D721Med (cell line): ENCODE measurements at regions not wholly inside any gene's neighbourhood (a gene's known extent, or its start where the extent isn't known, plus 50 kb on each side); places are given as distances from the start of the nearest gene placed in this dataset.

ENCODE experiments used
- DNase-seq: peaks from one replicate; pipeline ENCODE4 v3.0.0; 2011; ENCODE audit warnings: low spot score; ENCODE audit not compliant: insufficient read length
- FAIRE-seq: peaks from 2 replicates; lab custom pipeline; 2011; peaks lifted over from hg19 to GRCh38; lab: Jason Lieb, UNC
- TF ChIP-seq, protein P1 (sequence below): IDR thresholded peaks from 2 replicates; pipeline ENCODE4 v1.5.1; 2012; ENCODE audit warnings: mild to moderate bottlenecking, control low read depth; ENCODE audit not compliant: insufficient read depth; ENCODE audit errors: missing control alignments

DNA sequence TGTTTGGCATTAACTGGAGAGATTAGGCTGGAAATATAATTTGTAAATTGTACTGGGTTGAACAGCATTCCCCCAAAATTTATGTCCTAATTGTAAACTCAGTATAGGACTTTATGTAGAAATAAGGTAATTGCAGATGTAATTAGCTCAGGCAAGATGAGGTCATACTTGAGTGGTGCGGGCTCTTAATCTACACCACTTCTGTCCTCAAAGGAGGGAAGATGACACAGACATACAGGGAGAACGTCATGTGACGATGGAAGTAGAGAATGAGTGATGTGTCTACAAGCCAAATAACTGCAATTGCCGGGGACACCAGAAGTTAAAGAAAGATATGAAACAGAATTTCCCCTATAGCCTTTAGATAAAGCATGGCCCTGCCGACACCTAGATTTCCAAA is 1501.1 kb upstream of the PIK3C3 start:
- TF ChIP-seq, protein P1, sequence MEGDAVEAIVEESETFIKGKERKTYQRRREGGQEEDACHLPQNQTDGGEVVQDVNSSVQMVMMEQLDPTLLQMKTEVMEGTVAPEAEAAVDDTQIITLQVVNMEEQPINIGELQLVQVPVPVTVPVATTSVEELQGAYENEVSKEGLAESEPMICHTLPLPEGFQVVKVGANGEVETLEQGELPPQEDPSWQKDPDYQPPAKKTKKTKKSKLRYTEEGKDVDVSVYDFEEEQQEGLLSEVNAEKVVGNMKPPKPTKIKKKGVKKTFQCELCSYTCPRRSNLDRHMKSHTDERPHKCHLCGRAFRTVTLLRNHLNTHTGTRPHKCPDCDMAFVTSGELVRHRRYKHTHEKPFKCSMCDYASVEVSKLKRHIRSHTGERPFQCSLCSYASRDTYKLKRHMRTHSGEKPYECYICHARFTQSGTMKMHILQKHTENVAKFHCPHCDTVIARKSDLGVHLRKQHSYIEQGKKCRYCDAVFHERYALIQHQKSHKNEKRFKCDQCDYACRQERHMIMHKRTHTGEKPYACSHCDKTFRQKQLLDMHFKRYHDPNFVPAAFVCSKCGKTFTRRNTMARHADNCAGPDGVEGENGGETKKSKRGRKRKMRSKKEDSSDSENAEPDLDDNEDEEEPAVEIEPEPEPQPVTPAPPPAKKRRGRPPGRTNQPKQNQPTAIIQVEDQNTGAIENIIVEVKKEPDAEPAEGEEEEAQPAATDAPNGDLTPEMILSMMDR = no peak
- DNase-seq = no peak
- no peak for FAIRE-seq

DNA sequence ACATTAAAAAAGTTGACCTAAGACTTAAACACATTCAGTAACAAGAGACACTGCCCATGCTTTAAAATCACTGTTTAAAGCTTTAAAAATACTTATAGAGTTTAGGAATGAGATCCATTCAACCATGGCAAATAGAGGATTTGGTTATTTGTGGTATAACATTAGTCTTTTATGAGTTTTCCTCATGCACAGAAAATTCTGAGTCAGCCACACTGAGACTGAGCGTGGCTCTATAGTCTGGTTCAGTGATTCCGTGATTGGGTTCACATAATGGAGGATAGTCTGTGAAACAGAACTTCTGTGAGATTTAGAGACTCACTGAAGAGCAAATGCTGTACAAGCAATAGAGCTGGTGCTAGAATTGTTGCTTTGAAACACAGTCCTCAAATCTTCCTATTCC is 1502.4 kb upstream of the PIK3C3 start:
- FAIRE-seq (no peak), DNase-seq (no peak)
- TF ChIP-seq, protein P1 = no peak

DNA sequence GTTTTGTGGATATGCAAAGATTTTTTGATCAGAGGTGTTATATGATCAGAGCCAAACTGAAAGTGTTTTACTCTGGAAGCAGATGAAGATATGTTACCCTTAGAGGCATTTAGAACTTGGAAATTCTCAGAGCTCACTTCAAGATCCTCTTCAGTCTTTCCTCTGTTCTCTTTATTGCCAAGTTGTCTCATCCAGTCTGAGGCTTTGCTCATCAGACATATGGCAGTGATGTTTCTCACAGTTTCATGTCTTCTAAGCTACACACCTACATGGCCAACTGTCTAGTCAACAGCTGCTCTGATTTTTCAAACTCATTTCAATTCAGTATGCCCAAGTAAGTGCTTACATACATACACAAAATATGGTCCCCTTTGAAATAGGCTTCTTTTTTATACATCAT is 1504.3 kb upstream of the PIK3C3 start:
- DNase-seq (no peak), FAIRE-seq (peak; percentile 84)

DNA sequence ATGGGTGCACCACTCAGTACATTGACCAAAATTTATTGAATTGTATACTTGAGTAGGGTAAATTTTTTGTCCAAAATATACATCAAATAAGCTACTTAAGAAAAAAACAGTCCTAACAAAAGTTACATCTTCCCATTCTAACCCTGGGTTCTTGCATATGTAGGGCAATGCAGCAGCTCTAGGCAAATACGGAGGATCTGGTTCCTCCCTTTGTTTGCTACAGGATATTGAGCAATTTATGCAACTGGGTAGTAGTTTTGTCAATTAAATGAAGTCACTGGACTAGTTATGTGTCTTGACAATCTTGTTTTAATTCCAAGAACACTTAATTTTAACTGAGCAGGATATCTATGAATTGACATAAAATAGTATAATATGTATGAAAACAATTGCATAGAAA is 1507.2 kb upstream of the PIK3C3 start:
- TF ChIP-seq, protein P1 = no peak
- FAIRE-seq = peak; percentile 6
- no peak for DNase-seq

More for the DNA sequence above, 1504.3 kb upstream of the PIK3C3 start:
- TF ChIP-seq, protein P1 = no peak

DNA sequence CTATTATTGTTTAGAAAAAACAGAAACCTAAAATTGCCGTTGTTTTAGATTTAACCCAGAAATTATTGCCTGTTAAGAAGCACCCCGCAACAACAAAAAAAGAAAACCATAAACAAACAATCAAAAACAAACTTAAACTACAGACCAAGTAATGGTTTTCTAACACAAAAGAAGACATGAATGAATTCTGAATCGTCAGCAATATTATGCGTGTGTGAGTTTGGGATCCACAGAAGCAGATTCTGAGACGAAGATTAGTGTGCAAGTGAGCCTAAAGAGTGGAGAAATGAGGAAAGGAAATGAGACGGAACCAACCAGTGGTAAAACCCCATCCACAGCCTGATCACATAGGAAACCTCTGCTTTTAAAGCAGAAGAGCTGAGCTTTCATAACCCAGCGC is 1514.9 kb upstream of the PIK3C3 start:
- DNase-seq (no peak), FAIRE-seq (no peak)
- TF ChIP-seq, protein P1 = no peak

DNA sequence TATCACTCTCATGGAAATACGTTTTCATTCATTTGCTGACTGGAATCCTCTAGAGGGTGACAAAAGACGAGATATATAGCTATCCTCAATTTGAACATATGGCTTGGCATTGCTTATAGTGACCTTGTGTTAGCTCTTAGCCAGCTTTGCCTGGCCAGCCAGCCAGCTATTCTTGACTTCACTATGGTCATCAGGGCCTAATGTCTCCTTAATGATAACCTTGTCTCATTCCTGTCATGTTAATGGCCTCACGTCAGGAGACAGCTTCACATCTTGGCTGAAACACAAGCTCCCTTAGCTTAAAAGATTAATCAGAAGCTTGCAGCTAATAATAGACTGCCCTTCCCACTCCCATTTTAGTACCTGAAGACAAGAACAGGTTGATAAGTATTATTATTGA is 1517.5 kb upstream of the PIK3C3 start:
- TF ChIP-seq, protein P1 = no peak
- DNase-seq (no peak), FAIRE-seq (peak; percentile 93)

DNA sequence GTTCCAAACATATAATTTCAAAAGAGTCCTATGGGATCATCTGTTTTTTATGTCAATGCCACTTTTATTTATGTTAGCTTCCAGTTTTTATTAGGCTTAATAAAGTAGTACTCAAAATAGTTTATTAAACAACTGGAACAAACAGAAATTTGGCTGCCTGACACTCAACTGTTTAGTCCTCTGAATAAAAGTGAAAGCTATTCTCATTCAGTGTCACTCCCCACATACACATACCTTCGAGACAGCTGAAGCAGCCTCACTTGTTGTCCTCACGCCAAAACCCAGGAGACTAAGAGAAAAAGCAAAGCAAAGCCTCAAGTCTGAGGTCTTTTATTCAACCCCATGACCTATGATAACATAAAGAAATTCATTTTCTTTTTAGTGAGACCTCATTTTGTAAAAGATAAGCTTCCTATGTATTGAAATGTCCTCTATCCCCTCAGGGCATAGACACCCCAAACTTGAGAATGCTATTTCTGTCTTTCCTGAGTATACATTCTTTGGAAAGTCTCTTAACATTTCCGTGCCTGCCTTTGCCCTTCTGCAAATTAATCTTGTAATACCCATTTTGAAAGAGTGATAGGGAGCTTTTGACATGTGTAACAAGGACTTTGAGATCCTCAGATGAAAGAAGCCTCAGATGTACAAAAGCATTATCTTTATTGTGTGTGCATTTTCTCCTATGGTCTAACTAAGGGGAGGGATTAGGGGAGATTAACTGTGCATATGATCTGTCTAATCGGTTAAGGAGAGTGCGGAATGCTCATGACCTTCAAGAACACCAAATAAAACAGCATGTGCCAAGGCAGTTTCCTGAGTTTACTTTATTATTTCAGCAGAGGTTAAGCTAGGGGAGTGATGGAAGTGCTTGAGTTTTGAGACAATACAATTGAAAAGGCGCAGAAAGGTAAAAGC is 1523.7 kb upstream of the PIK3C3 start:
- DNase-seq (peak; percentile 18), FAIRE-seq (peak; percentile 100)
- TF ChIP-seq, protein P1 = no peak
